CD14-positive monocyte (primary cell): ENCODE measurements at regions not wholly inside any gene's neighbourhood (a gene's known extent, or its start where the extent isn't known, plus 50 kb on each side); places are given as distances from the start of the nearest gene placed in this dataset.

Experiments
- DNase-seq, 3 donors: peaks; one replicate each; pipeline ENCODE4 v3.0.0-alpha.2; 2011 to 2022
- H2AFZ ChIP-seq: 2 replicates; pipeline ENCODE4 v1.6.0; 2012; ENCODE audit warnings: mild to moderate bottlenecking, low read depth, low read length, inconsistent platforms; ENCODE audit not compliant: insufficient read depth, poor library complexity, severe bottlenecking
- H3K27ac ChIP-seq, 2 donors: 1 replicate in 1 of 2; 2 replicates in 1 of 2; pipeline ENCODE4 v1.5.1; 2012 to 2013; ENCODE audit warnings: low read length in 2 of 2, control low read depth in 1 of 2, inconsistent platforms in 1 of 2, low read depth in 1 of 2, mild to moderate bottlenecking in 1 of 2
- H3K27me3 ChIP-seq, 2 donors: one replicate each; pipeline versions ENCODE4 v1.6.0 to v1.6.1; 2011 to 2013; ENCODE audit warnings: low read length in 2 of 2; ENCODE audit not compliant: control insufficient read depth in 2 of 2, insufficient read depth in 2 of 2
- H3K36me3 ChIP-seq, 2 donors: replicated peaks in 1 of 2; 1 replicate in 1 of 2; 2 replicates in 1 of 2; pipeline versions ENCODE4 v1.5.1 to v1.6.1; 2012 to 2013; ENCODE audit warnings: low read length in 2 of 2, control low read depth in 1 of 2, inconsistent platforms in 1 of 2, mild to moderate bottlenecking in 1 of 2; ENCODE audit not compliant: insufficient read depth in 2 of 2, control insufficient read depth in 1 of 2
- H3K4me1 ChIP-seq, 2 donors: 1 replicate in 1 of 2; 2 replicates in 1 of 2; pipeline versions ENCODE4 v1.5.1 to v1.6.1; 2012 to 2013; ENCODE audit warnings: low read length in 2 of 2, control low read depth in 1 of 2, inconsistent platforms in 1 of 2, mild to moderate bottlenecking in 1 of 2, moderate library complexity in 1 of 2; ENCODE audit not compliant: insufficient read depth in 2 of 2, control insufficient read depth in 1 of 2
- H3K4me2 ChIP-seq: replicated peaks from 2 replicates; pipeline ENCODE3; 2012; ENCODE audit warnings: low read length, moderate library complexity, mild to moderate bottlenecking; ENCODE audit not compliant: poor library complexity, severe bottlenecking; ENCODE audit errors: extremely low read depth
- H3K4me3 ChIP-seq, 3 experiments: fragments of 200-600 bp in 1 of 3; sonication (generic) in 1 of 3; replicated peaks in 1 of 3; 1 replicate in 2 of 3; 2 replicates in 1 of 3; pipeline ENCODE4 v1.5.1; 2011 to 2013; ENCODE audit warnings: low read length in 3 of 3, mild to moderate bottlenecking in 3 of 3, control low read depth in 2 of 3, low read depth in 2 of 3, inconsistent platforms in 1 of 3, moderate library complexity in 1 of 3
- H3K79me2 ChIP-seq: 2 replicates; pipeline ENCODE4 v1.6.0; 2012; ENCODE audit warnings: mild to moderate bottlenecking, control low read depth, inconsistent platforms, low read length, moderate library complexity; ENCODE audit not compliant: insufficient read depth
- H3K9ac ChIP-seq: 2 replicates; pipeline ENCODE4 v1.6.0; 2017; ENCODE audit warnings: low read length, mild to moderate bottlenecking; ENCODE audit not compliant: insufficient read depth, poor library complexity, severe bottlenecking
- H3K9me3 ChIP-seq, 2 donors: replicated peaks in 1 of 2; 1 replicate in 1 of 2; 2 replicates in 1 of 2; pipeline versions ENCODE4 v1.5.1 to v1.6.1; 2012 to 2013; ENCODE audit warnings: low read length in 2 of 2, control low read depth in 1 of 2; ENCODE audit not compliant: control insufficient read depth in 1 of 2, insufficient read depth in 1 of 2
- H4K20me1 ChIP-seq: 2 replicates; pipeline ENCODE4 v1.6.0; 2012; ENCODE audit warnings: mild to moderate bottlenecking, low read length, control low read depth, moderate library complexity; ENCODE audit not compliant: insufficient read depth
- H3K27ac Mint-ChIP-seq, 7 donors: one replicate each; pipeline ENCODE4 v1.8.0; 2020; ENCODE audit warnings: mild to moderate bottlenecking in 7 of 7, mixed read lengths in 7 of 7, moderate library complexity in 6 of 7, inconsistent platforms in 2 of 7
- H3K27me3 Mint-ChIP-seq, 3 donors: one replicate each; pipeline ENCODE4 v1.8.0; 2021 to 2022; ENCODE audit warnings: low read depth in 3 of 3, mild to moderate bottlenecking in 3 of 3, mixed read lengths in 3 of 3, moderate library complexity in 3 of 3, inconsistent platforms in 1 of 3
- H3K36me3 Mint-ChIP-seq, 2 donors: one replicate each; pipeline ENCODE4 v1.8.0; 2020; ENCODE audit warnings: mixed read lengths in 2 of 2, inconsistent platforms in 1 of 2, mild to moderate bottlenecking in 1 of 2
- H3K4me1 Mint-ChIP-seq: one replicate; pipeline ENCODE4 v1.8.0; 2020; ENCODE audit warnings: mild to moderate bottlenecking, mixed read lengths
- H3K4me3 Mint-ChIP-seq, 2 donors: one replicate each; pipeline ENCODE4 v1.8.0; 2020; ENCODE audit warnings: mild to moderate bottlenecking in 2 of 2, mixed read lengths in 2 of 2, moderate library complexity in 1 of 2
- H3K9me3 Mint-ChIP-seq, 7 donors: one replicate each; pipeline ENCODE4 v1.8.0; 2020 to 2022; ENCODE audit warnings: mixed read lengths in 7 of 7, mild to moderate bottlenecking in 6 of 7, moderate library complexity in 6 of 7, inconsistent platforms in 2 of 7
- WGBS: methylation state at CpG from one replicate; pipeline ENCODE4 v1.1.5; 2013; ENCODE audit warnings: missing lambda C conversion rate; ENCODE audit not compliant: insufficient coverage; 5-methylcytosine and 5-hydroxymethylcytosine counted together
- intact Hi-C, 2 donors: fragments of 100-400 bp; cut with micrococcal nuclease; formaldehyde crosslinking; loops; one replicate each; pipeline versions ENCODE4 v1.15.0 to v1.15.1; 2023
- TF ChIP-seq, protein P1 (sequence below): fragments of 200-600 bp; IDR thresholded peaks from one replicate; pipeline ENCODE4 v1.8.0; 2022; ENCODE audit warnings: antibody characterized with exemption, mild to moderate bottlenecking

GRCh38 chr6:140566781-140567277 lies 1192.4 kb upstream of the CITED2 start:
- Histone ChIP-seq H3K9ac (no peak overlapping the region), H3K4me1 (no peaks in the 10 kb centered on the region), H3K27me3 (no peaks in the 10 kb centered on the region), H3K4me2 (no peak overlapping the region), H3K27ac (no peak overlapping the region), H3K79me2 (no peaks in the 10 kb centered on the region), H3K36me3 (no peaks in the 10 kb centered on the region), H4K20me1 (no peaks in the 10 kb centered on the region), H2AFZ (no peak overlapping the region), H3K4me3 (no peak overlapping the region), H3K9me3 (no peaks in the 10 kb centered on the region)
- peaks cover 2% of the 10 kb centered on the region for H3K4me1 Mint-ChIP-seq
- no peak for DNase-seq
- no peaks in the 10 kb centered on the region for H3K36me3 Mint-ChIP-seq
- no CpG with 5 or more reads among the region's 1 CpG for whole genome bisulfite sequencing
- intact Hi-C loops, result no loop called here
- H3K4me3 Mint-ChIP-seq, result no peak overlapping the region
- no peak overlapping the region for H3K27ac Mint-ChIP-seq
- TF ChIP-seq, protein P1, sequence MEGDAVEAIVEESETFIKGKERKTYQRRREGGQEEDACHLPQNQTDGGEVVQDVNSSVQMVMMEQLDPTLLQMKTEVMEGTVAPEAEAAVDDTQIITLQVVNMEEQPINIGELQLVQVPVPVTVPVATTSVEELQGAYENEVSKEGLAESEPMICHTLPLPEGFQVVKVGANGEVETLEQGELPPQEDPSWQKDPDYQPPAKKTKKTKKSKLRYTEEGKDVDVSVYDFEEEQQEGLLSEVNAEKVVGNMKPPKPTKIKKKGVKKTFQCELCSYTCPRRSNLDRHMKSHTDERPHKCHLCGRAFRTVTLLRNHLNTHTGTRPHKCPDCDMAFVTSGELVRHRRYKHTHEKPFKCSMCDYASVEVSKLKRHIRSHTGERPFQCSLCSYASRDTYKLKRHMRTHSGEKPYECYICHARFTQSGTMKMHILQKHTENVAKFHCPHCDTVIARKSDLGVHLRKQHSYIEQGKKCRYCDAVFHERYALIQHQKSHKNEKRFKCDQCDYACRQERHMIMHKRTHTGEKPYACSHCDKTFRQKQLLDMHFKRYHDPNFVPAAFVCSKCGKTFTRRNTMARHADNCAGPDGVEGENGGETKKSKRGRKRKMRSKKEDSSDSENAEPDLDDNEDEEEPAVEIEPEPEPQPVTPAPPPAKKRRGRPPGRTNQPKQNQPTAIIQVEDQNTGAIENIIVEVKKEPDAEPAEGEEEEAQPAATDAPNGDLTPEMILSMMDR, result no peak
- peaks cover 0 to 14% (median 3%) of the 10 kb centered on the region in 7 donors for H3K9me3 Mint-ChIP-seq
- no peaks in the 10 kb centered on the region for H3K27me3 Mint-ChIP-seq

- peaks cover 0 to 8% (median 3%) of the 10 kb centered on the region in 7 donors for H3K9me3 Mint-ChIP-seq
- H3K4me1 ChIP-seq, result no peaks in the 10 kb centered on the region
- no peaks in the 10 kb centered on the region for H4K20me1 ChIP-seq
- H3K27ac Mint-ChIP-seq, result no peak overlapping the region
- no peak overlapping the region for H3K4me3 ChIP-seq
- no peak for DNase-seq
- H3K4me1 Mint-ChIP-seq, result peaks cover 6% of the 10 kb centered on the region
- no peaks in the 10 kb centered on the region for H3K79me2 ChIP-seq
- H3K4me2 ChIP-seq, result no peak overlapping the region
- no peaks in the 10 kb centered on the region for H3K36me3 ChIP-seq
- TF ChIP-seq, protein P1, result no peak
- H3K9ac ChIP-seq, result no peak overlapping the region
- no peaks in the 10 kb centered on the region for H3K27me3 ChIP-seq
- H3K27ac ChIP-seq, result no peak overlapping the region
- H3K9me3 ChIP-seq, result no peaks in the 10 kb centered on the region
- H2AFZ ChIP-seq, result no peak overlapping the region
- H3K36me3 Mint-ChIP-seq, result no peaks in the 10 kb centered on the region
- no peak overlapping the region for H3K4me3 Mint-ChIP-seq
- intact Hi-C loops, result no loop called here
- no peaks in the 10 kb centered on the region for H3K27me3 Mint-ChIP-seq
Measured at GRCh38 chr6:140563728-140564127, 1189.3 kb upstream of the CITED2 start.
